ENCODE measurements at regions not wholly inside any gene's neighbourhood (a gene's known extent, or its start where the extent isn't known, plus 50 kb on each side); places are given as distances from the start of the nearest gene placed in this dataset.
"Not testable (repeated sequence)": the region's sequence is repeated elsewhere in the genome, so short reads cannot be mapped to it uniquely, and the experiment has no call there.

GRCh38 chr10:31683682-31684081 is 244.9 kb downstream of the ARHGAP12 start:
- no peak for DNase-seq (ENCODE audit: low read depth)

GRCh38 chr10:31679936-31680335 is 248.7 kb downstream of the ARHGAP12 start:
- no peak for DNase-seq (ENCODE audit: low read depth)

GRCh38 chr10:31678575-31679516 is 249.8 kb downstream of the ARHGAP12 start:
- no peak for DNase-seq (ENCODE audit: low read depth)

GRCh38 chr10:31678139-31678536 is 250.5 kb downstream of the ARHGAP12 start:
- no peak for DNase-seq (ENCODE audit: low read depth)

GRCh38 chr10:31677195-31678138 is 251.2 kb downstream of the ARHGAP12 start:
- no peak for DNase-seq (ENCODE audit: low read depth)

- DNase-seq (ENCODE audit: low read depth): no peak
Measured at GRCh38 chr10:31675726-31676125, 252.9 kb downstream of the ARHGAP12 start.

- DNase-seq (ENCODE audit: low read depth): no peak
Measured at GRCh38 chr10:31669357-31669756, 259.3 kb downstream of the ARHGAP12 start.

GRCh38 chr10:31668326-31668725 is 260.3 kb downstream of the ARHGAP12 start:
- DNase-seq (ENCODE audit: low read depth): no peak

GRCh38 chr10:31665764-31666279 is 262.8 kb downstream of the ARHGAP12 start:
- DNase-seq (ENCODE audit: low read depth): not testable (repeated sequence)

GRCh38 chr10:31664803-31665202 is 263.8 kb downstream of the ARHGAP12 start:
- no peak for DNase-seq (ENCODE audit: low read depth)

GRCh38 chr10:31664071-31664470 is 264.6 kb downstream of the ARHGAP12 start:
- DNase-seq (ENCODE audit: low read depth): not testable (repeated sequence)

GRCh38 chr10:31660300-31660699 is 268.3 kb downstream of the ARHGAP12 start:
- DNase-seq (ENCODE audit: low read depth): no peak

GRCh38 chr10:31659665-31660064 is 269.0 kb downstream of the ARHGAP12 start:
- DNase-seq (ENCODE audit: low read depth): no peak

GRCh38 chr10:31657434-31657872 is 271.2 kb downstream of the ARHGAP12 start:
- DNase-seq (ENCODE audit: low read depth): no peak

GRCh38 chr10:31656851-31657433 is 271.7 kb downstream of the ARHGAP12 start:
- DNase-seq (ENCODE audit: low read depth): no peak

- DNase-seq (ENCODE audit: low read depth): no peak
Measured at GRCh38 chr10:31652038-31652437, 276.6 kb downstream of the ARHGAP12 start.

GRCh38 chr10:31650010-31650409 is 278.6 kb downstream of the ARHGAP12 start:
- peak; percentile 69 for DNase-seq (ENCODE audit: low read depth)

- no peak for DNase-seq (ENCODE audit: low read depth)
Measured at GRCh38 chr10:31648966-31649365, 279.7 kb downstream of the ARHGAP12 start.

GRCh38 chr10:31647861-31648260 is 280.8 kb downstream of the ARHGAP12 start:
- no peak for DNase-seq (ENCODE audit: low read depth)

GRCh38 chr10:31646519-31646918 is 282.1 kb downstream of the ARHGAP12 start:
- DNase-seq (ENCODE audit: low read depth): no peak

- no peak for DNase-seq (ENCODE audit: low read depth)
Measured at GRCh38 chr10:31645786-31646185, 282.8 kb downstream of the ARHGAP12 start.
